Testis (tissue), 2 donors: ENCODE measurements at regions not wholly inside any gene's neighbourhood (a gene's known extent, or its start where the extent isn't known, plus 50 kb on each side); places are given as distances from the start of the nearest gene placed in this dataset.

Experiments used
- CTCF ChIP-seq, 3 experiments: fragments of 450-650 bp in 2 of 3; fragments of 200-600 bp in 1 of 3; sonication (generic) in 1 of 3; IDR thresholded peaks; one replicate each; pipeline ENCODE4 v1.5.1; 2016 to 2019; ENCODE audit warnings: antibody characterized with exemption in 3 of 3, mild to moderate bottlenecking in 2 of 3, moderate library complexity in 1 of 3
- POLR2A ChIP-seq: fragments of 450-650 bp; IDR thresholded peaks from one replicate; pipeline ENCODE4 v1.6.1; 2017; ENCODE audit warnings: antibody characterized with exemption, mild to moderate bottlenecking, moderate library complexity

GRCh38 chr4:138775489-138775888 lies 240.1 kb upstream of the NOCT start:
- TF ChIP-seq CTCF (IDR thresholded peaks at IDR 0.05) = no peak
- no peak for TF ChIP-seq POLR2A
